GM23338 (cell line): ENCODE measurements at regions not wholly inside any gene's neighbourhood (a gene's known extent, or its start where the extent isn't known, plus 50 kb on each side); places are given as distances from the start of the nearest gene placed in this dataset.

Experiments used
- ATAC-seq: fragments of 200-7000 bp; cut with Tn5 transposase; 3 replicates; pipeline ENCODE4 v1.9.1; 2020
- DNase-seq: peaks from one replicate; pipeline ENCODE4 v3.0.0-alpha.2; 2015; ENCODE audit warnings: low spot score
- H2AFZ ChIP-seq: fragments of 200-600 bp; sonication (generic); 2 replicates; pipeline ENCODE4 v1.8.0; 2016; ENCODE audit warnings: antibody characterized with exemption, mild to moderate bottlenecking, moderate library complexity
- H3F3A ChIP-seq: fragments of 200-600 bp; sonication (generic); replicated peaks from 2 replicates; pipeline ENCODE4 v1.8.0; 2017; ENCODE audit warnings: antibody characterized with exemption, mixed run types, low read depth
- H3K27ac ChIP-seq: fragments of 200-600 bp; sonication (generic); 2 replicates; pipeline ENCODE4 v1.6.1; 2016; ENCODE audit warnings: low read depth
- H3K27me3 ChIP-seq: fragments of 200-600 bp; sonication (generic); 2 replicates; pipeline ENCODE4 v1.8.0; 2016; ENCODE audit warnings: mild to moderate bottlenecking, mixed run types, moderate library complexity; ENCODE audit not compliant: insufficient read depth
- H3K36me3 ChIP-seq: fragments of 200-600 bp; sonication (generic); 2 replicates; pipeline ENCODE4 v1.8.0; 2016; ENCODE audit warnings: mild to moderate bottlenecking; ENCODE audit not compliant: insufficient read depth
- H3K4me1 ChIP-seq: fragments of 200-600 bp; sonication (generic); 2 replicates; pipeline ENCODE4 v1.8.0; 2016; ENCODE audit warnings: mild to moderate bottlenecking, moderate library complexity; ENCODE audit not compliant: insufficient read depth
- H3K4me2 ChIP-seq: fragments of 200-600 bp; sonication (generic); 2 replicates; pipeline ENCODE4 v1.7.1; 2017; ENCODE audit warnings: mixed run types
- H3K4me3 ChIP-seq: fragments of 200-600 bp; sonication (generic); 2 replicates; pipeline ENCODE4 v1.6.1; 2016; ENCODE audit warnings: mixed run types
- H3K79me2 ChIP-seq: fragments of 200-600 bp; sonication (generic); replicated peaks from 2 replicates; pipeline ENCODE4 v1.8.0; 2017; ENCODE audit warnings: mild to moderate bottlenecking; ENCODE audit not compliant: insufficient read depth
- H3K9me2 ChIP-seq: fragments of 200-600 bp; sonication (generic); 2 replicates; pipeline ENCODE4 v1.8.0; 2017; ENCODE audit not compliant: insufficient read depth
- H4K20me1 ChIP-seq: fragments of 200-600 bp; sonication (generic); replicated peaks from 2 replicates; pipeline ENCODE4 v1.8.0; 2017; ENCODE audit warnings: mild to moderate bottlenecking; ENCODE audit not compliant: insufficient read depth
- H3K27ac Mint-ChIP-seq: 2 replicates; pipeline ENCODE4 v1.8.0; 2020; ENCODE audit warnings: inconsistent platforms, mild to moderate bottlenecking, moderate library complexity, mixed read lengths
- H3K27me3 Mint-ChIP-seq: 3 replicates; pipeline ENCODE4 v1.8.0; 2022; ENCODE audit warnings: low read depth, mild to moderate bottlenecking, moderate library complexity, mixed read lengths, inconsistent platforms; ENCODE audit not compliant: insufficient read depth, poor library complexity
- H3K36me3 Mint-ChIP-seq: 3 replicates; pipeline ENCODE4 v1.8.0; 2021; ENCODE audit warnings: low read depth, mild to moderate bottlenecking, inconsistent platforms, moderate library complexity, mixed read lengths
- H3K4me1 Mint-ChIP-seq: 3 replicates; pipeline ENCODE4 v1.8.0; 2020; ENCODE audit warnings: mild to moderate bottlenecking, inconsistent platforms, mixed read lengths
- H3K4me3 Mint-ChIP-seq: 3 replicates; pipeline ENCODE4 v1.8.0; 2021; ENCODE audit warnings: moderate library complexity, mild to moderate bottlenecking, inconsistent platforms, mixed read lengths
- H3K9me3 Mint-ChIP-seq: 3 replicates; pipeline ENCODE4 v1.8.0; 2020; ENCODE audit warnings: moderate library complexity, mild to moderate bottlenecking, inconsistent platforms, mixed read lengths
- CREB1 ChIP-seq: fragments of 250-450 bp; sonication (Bioruptor Pico); IDR thresholded peaks from 2 replicates; pipeline ENCODE4 v1.5.0; 2020; ENCODE audit warnings: low read depth, mild to moderate bottlenecking, moderate library complexity
- ETS1 ChIP-seq: IDR thresholded peaks from 2 replicates; pipeline ENCODE4 v1.6.1; 2016; ENCODE audit warnings: antibody characterized with exemption
- EZH2phosphoT487 ChIP-seq: fragments of 200-600 bp; sonication (generic); IDR thresholded peaks from one replicate; pipeline ENCODE4 v1.8.1; 2018; ENCODE audit warnings: antibody characterized with exemption; ENCODE audit not compliant: unreplicated experiment
- POLR2AphosphoS5 ChIP-seq: IDR thresholded peaks from 2 replicates; pipeline ENCODE4 v1.6.1; 2016; ENCODE audit warnings: antibody characterized with exemption, low read depth
- ZNF114 ChIP-seq: fragments of 250-450 bp; sonication (Bioruptor Pico); IDR thresholded peaks from 2 replicates; pipeline ENCODE4 v1.5.0; 2020; ENCODE audit warnings: mild to moderate bottlenecking, moderate library complexity
- ZNF331 ChIP-seq: fragments of 250-450 bp; sonication (Bioruptor Pico); IDR thresholded peaks from 2 replicates; pipeline ENCODE4 v1.5.0; 2020; ENCODE audit warnings: low read depth, mild to moderate bottlenecking, moderate library complexity
- ZNF462 ChIP-seq: fragments of 250-450 bp; sonication (Bioruptor Pico); IDR thresholded peaks from 2 replicates; pipeline ENCODE4 v1.5.0; 2020; ENCODE audit warnings: mild to moderate bottlenecking, moderate library complexity
- TF ChIP-seq, protein P1 (sequence below), 2 experiments: fragments of 200-600 bp in 1 of 2; sonication (generic) in 1 of 2; conservative IDR thresholded peaks; 2 replicates each; pipeline versions ENCODE4 v1.5.1 to v1.6.1; 2016 to 2017; ENCODE audit warnings: antibody characterized with exemption in 2 of 2, low read depth in 2 of 2, mild to moderate bottlenecking in 2 of 2, moderate library complexity in 1 of 2

DNA sequence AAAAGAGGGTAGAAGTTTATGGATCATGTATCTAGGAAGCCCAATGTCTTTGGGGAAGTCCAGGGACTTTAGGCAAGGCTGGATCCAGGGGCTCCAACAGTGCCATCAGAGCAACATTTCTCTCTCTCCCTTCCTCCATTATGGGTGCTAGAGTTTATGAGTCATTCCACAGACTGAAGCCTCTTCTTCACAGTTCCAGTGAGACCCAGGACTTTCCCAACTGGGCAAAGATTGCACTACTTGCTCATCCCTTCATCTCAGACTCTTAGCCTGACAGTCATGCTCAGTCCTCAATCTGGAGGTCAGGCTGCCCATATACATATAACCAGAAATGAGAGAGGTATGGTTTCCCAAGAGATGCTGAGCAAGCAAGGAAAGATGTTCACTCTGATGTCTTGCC is 110.7 kb downstream of the FEM1C start:
- Histone ChIP-seq H3K4me3 (no peak overlapping the region), H3F3A (no peaks in the 10 kb centered on the region), H3K36me3 (no peaks in the 10 kb centered on the region), H3K79me2 (no peaks in the 10 kb centered on the region), H4K20me1 (no peaks in the 10 kb centered on the region), H3K4me2 (no peak overlapping the region), H3K4me1 (no peaks in the 10 kb centered on the region), H3K27me3 (no peaks in the 10 kb centered on the region), H3K27ac (no peak overlapping the region), H2AFZ (no peak overlapping the region), H3K9me2 (no peaks in the 10 kb centered on the region)
- Mint-ChIP-seq H3K27me3 (peaks cover 3% of the 10 kb centered on the region), H3K4me3 (no peak overlapping the region), H3K9me3 (peaks cover 6% of the 10 kb centered on the region; the same call in 2 of the 3 replicates), H3K27ac (no peak overlapping the region), H3K4me1 (no peaks in the 10 kb centered on the region; the same call in 2 of the 3 replicates), H3K36me3 (no peaks in the 10 kb centered on the region; the same call in 2 of the 3 replicates)
- ATAC-seq (no peak), DNase-seq (no peak)
- no peak for TF ChIP-seq ZNF462 (CRISPR knock-in tag)
- TF ChIP-seq ETS1, result no peak
- TF ChIP-seq POLR2AphosphoS5, result no peak
- no peak for TF ChIP-seq EZH2phosphoT487
- no peak for TF ChIP-seq ZNF114 (CRISPR knock-in tag)
- TF ChIP-seq, protein P1, sequence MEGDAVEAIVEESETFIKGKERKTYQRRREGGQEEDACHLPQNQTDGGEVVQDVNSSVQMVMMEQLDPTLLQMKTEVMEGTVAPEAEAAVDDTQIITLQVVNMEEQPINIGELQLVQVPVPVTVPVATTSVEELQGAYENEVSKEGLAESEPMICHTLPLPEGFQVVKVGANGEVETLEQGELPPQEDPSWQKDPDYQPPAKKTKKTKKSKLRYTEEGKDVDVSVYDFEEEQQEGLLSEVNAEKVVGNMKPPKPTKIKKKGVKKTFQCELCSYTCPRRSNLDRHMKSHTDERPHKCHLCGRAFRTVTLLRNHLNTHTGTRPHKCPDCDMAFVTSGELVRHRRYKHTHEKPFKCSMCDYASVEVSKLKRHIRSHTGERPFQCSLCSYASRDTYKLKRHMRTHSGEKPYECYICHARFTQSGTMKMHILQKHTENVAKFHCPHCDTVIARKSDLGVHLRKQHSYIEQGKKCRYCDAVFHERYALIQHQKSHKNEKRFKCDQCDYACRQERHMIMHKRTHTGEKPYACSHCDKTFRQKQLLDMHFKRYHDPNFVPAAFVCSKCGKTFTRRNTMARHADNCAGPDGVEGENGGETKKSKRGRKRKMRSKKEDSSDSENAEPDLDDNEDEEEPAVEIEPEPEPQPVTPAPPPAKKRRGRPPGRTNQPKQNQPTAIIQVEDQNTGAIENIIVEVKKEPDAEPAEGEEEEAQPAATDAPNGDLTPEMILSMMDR (conservative IDR thresholded peaks at IDR 0.05; ENCODE audit: low read depth in 2 of 2), result no peak
- no peak for TF ChIP-seq ZNF331 (CRISPR knock-in tag)
- TF ChIP-seq CREB1 (CRISPR knock-in tag), result no peak
